Calu3 (cell line): ENCODE measurements at regions not wholly inside any gene's neighbourhood (a gene's known extent, or its start where the extent isn't known, plus 50 kb on each side); places are given as distances from the start of the nearest gene placed in this dataset.

Experiments
- BruUV-seq: library from RNA; stranded (reverse); fragments of 400-500 nt; replicated peaks from 2 replicates; lab custom pipeline; 2021; lab: Mats Ljungman, UMichigan
- CTCF ChIA-PET: fragments of 300-600 bp; sonication (Branson Sonifier 250); formaldehyde crosslinking; loops from one replicate; lab custom pipeline; 2022; ENCODE audit warnings: antibody characterized with exemption; lab: Charles Lee
- DNase-seq: peaks from one replicate; pipeline ENCODE4 v3.0.0; 2022
- H3K27ac Mint-ChIP-seq: one replicate; pipeline ENCODE4 v1.8.0; 2022; ENCODE audit warnings: mixed read lengths; ENCODE audit not compliant: unreplicated experiment
- H3K27me3 Mint-ChIP-seq: one replicate; pipeline ENCODE4 v1.8.0; 2022; ENCODE audit warnings: mixed read lengths; ENCODE audit not compliant: unreplicated experiment
- H3K36me3 Mint-ChIP-seq: one replicate; pipeline ENCODE4 v1.8.0; 2022; ENCODE audit warnings: mild to moderate bottlenecking, moderate library complexity, mixed read lengths; ENCODE audit not compliant: insufficient read depth, unreplicated experiment
- H3K4me1 Mint-ChIP-seq: one replicate; pipeline ENCODE4 v1.8.0; 2022; ENCODE audit warnings: mild to moderate bottlenecking, low read depth, mixed read lengths; ENCODE audit not compliant: unreplicated experiment
- H3K4me3 Mint-ChIP-seq: one replicate; pipeline ENCODE4 v1.8.0; 2022; ENCODE audit warnings: mild to moderate bottlenecking, low read depth, moderate library complexity, mixed read lengths; ENCODE audit not compliant: unreplicated experiment
- H3K9me3 Mint-ChIP-seq: one replicate; pipeline ENCODE4 v1.8.0; 2022; ENCODE audit warnings: low read depth, mixed read lengths; ENCODE audit not compliant: unreplicated experiment
- intact Hi-C: fragments of 100-400 bp; cut with micrococcal nuclease; formaldehyde crosslinking; loops from one replicate; pipeline ENCODE4 v1.10.0; 2022; ENCODE audit not compliant: unreplicated experiment
- TF ChIP-seq, protein P1 (sequence below): fragments of 200-600 bp; IDR thresholded peaks from one replicate; pipeline ENCODE4 v1.8.0; 2022; ENCODE audit warnings: antibody characterized with exemption; ENCODE audit not compliant: unreplicated experiment

DNA sequence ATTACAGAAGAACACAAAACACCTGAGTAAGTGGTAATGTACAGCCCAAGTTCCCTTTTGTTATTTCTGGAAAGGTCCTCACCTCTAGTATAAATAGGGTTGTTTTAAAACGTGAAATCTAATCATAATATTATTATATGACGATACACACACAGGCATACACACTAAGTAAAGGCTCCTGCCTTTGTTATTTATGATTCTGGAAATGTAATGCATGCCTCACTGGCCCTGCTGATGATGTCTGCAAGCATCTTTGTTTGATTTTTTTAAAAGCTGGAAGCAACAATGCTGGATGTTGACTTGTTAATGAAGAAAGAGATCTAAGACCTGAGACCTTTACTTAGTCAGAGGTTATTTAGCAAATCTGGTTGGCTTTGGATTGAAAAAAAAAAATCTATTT lies 307.4 kb upstream of the SORCS1 start:
- H3K27ac Mint-ChIP-seq = no peak overlapping the region
- TF ChIP-seq, protein P1, sequence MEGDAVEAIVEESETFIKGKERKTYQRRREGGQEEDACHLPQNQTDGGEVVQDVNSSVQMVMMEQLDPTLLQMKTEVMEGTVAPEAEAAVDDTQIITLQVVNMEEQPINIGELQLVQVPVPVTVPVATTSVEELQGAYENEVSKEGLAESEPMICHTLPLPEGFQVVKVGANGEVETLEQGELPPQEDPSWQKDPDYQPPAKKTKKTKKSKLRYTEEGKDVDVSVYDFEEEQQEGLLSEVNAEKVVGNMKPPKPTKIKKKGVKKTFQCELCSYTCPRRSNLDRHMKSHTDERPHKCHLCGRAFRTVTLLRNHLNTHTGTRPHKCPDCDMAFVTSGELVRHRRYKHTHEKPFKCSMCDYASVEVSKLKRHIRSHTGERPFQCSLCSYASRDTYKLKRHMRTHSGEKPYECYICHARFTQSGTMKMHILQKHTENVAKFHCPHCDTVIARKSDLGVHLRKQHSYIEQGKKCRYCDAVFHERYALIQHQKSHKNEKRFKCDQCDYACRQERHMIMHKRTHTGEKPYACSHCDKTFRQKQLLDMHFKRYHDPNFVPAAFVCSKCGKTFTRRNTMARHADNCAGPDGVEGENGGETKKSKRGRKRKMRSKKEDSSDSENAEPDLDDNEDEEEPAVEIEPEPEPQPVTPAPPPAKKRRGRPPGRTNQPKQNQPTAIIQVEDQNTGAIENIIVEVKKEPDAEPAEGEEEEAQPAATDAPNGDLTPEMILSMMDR = no peak
- no peaks in the 10 kb centered on the region for H3K4me1 Mint-ChIP-seq
- intact Hi-C loops = no loop called here
- BruUV-seq = no TSS peak
- no peak for DNase-seq
- no peak overlapping the region for H3K4me3 Mint-ChIP-seq
- CTCF ChIA-PET = no interaction called here
- no peaks in the 10 kb centered on the region for H3K36me3 Mint-ChIP-seq
- no peaks in the 10 kb centered on the region for H3K27me3 Mint-ChIP-seq
- peaks cover 3% of the 10 kb centered on the region for H3K9me3 Mint-ChIP-seq

DNA sequence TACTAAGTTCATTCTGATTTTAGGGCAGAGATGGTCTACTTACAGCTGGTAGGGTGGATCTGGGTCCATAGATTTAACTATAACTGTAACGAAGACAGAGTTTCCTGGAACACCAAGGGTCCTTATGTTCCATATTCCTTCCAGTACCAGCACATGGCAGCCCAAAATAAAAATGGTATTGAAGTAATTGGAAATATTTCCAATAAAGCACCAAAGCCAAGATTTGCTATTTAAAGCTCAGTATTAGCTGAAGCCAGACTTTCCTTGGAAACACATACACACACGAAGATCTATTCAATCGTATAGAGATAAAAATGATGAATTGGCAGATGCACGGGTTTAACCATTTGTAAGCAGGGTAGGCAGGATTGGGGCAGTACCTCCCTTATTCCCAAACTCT lies 289.1 kb upstream of the SORCS1 start:
- H3K9me3 Mint-ChIP-seq = peaks cover 6% of the 10 kb centered on the region
- H3K27me3 Mint-ChIP-seq = no peaks in the 10 kb centered on the region
- intact Hi-C loops = no loop called here
- TF ChIP-seq, protein P1 = no peak
- H3K4me3 Mint-ChIP-seq = no peak overlapping the region
- no peaks in the 10 kb centered on the region for H3K4me1 Mint-ChIP-seq
- no TSS peak for BruUV-seq
- H3K36me3 Mint-ChIP-seq = no peaks in the 10 kb centered on the region
- H3K27ac Mint-ChIP-seq = no peak overlapping the region
- no peak for DNase-seq
- CTCF ChIA-PET = no interaction called here

DNA sequence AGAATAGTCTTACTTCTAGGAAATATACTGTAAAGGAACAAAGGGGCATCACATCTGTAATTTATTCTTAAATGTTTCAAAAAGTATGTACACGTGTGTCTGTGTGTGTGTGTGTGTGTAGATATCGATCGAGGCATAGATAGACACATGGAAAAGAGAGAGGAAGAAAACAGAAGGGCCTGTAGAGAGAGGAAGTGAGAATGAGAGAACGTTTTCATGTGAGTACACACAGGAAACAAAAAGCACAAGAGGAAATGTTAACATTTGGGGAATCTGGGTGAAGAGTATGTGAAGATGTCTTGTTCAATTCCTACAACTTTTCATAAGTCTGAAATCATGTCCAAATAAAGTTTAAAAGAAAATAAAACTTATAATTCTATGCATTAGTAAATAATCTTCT lies 286.5 kb upstream of the SORCS1 start:
- intact Hi-C loops = no loop called here
- H3K27ac Mint-ChIP-seq = no peak overlapping the region
- H3K4me3 Mint-ChIP-seq = no peak overlapping the region
- peaks cover 6% of the 10 kb centered on the region for H3K9me3 Mint-ChIP-seq
- CTCF ChIA-PET = no interaction called here
- no peaks in the 10 kb centered on the region for H3K36me3 Mint-ChIP-seq
- DNase-seq = no peak
- BruUV-seq = no TSS peak
- no peaks in the 10 kb centered on the region for H3K4me1 Mint-ChIP-seq
- no peaks in the 10 kb centered on the region for H3K27me3 Mint-ChIP-seq
- TF ChIP-seq, protein P1 = no peak

DNA sequence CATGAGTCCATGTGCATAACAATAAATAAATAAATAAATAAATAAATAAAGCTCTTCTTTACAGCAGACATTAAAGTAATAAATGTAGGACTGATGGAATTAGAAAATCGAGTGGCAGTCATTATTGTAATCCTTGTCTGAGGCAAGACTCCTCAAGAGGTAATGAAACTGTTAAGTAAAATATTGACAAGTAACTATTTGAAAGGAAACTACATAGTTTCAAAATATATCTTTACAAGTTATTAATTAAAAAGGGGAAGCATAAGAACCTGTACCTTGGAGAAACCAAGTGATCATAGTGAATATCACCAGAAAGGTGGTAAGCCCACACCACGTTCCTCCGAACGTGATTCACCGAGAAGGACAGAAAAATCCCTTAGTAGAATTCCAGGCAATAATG lies 285.6 kb upstream of the SORCS1 start:
- CTCF ChIA-PET = no interaction called here
- BruUV-seq = no TSS peak
- Mint-ChIP-seq H3K4me1 (no peaks in the 10 kb centered on the region), H3K4me3 (no peak overlapping the region), H3K27ac (no peak overlapping the region), H3K27me3 (no peaks in the 10 kb centered on the region), H3K9me3 (peaks cover 3% of the 10 kb centered on the region), H3K36me3 (no peaks in the 10 kb centered on the region)
- TF ChIP-seq, protein P1 = no peak
- intact Hi-C loops = no loop called here
- no peak for DNase-seq
